ENCODE measurements at regions not wholly inside any gene's neighbourhood (a gene's known extent, or its start where the extent isn't known, plus 50 kb on each side); places are given as distances from the start of the nearest gene placed in this dataset.
"Not testable (repeated sequence)": the region's sequence is repeated elsewhere in the genome, so short reads cannot be mapped to it uniquely, and the experiment has no call there.

- H3K27ac ChIP-seq (ENCODE audit: low read length): no peak overlapping the region
- H3K9me3 ChIP-seq (ENCODE audit: control insufficient read depth, insufficient read depth, low read length): no peaks in the 10 kb centered on the region
- H3K4me1 ChIP-seq (ENCODE audit: control insufficient read depth, insufficient read depth, low read length): no peaks in the 10 kb centered on the region
- H3K36me3 ChIP-seq (ENCODE audit: control insufficient read depth, insufficient read depth, low read length): no peaks in the 10 kb centered on the region
- H3K4me3 ChIP-seq (ENCODE audit: low read length): no peak overlapping the region
- WGBS (ENCODE audit: insufficient coverage, insufficient read length): no CpG with 5 or more reads among the region's 3 CpGs
- no peaks in the 10 kb centered on the region for H3K27me3 ChIP-seq (ENCODE audit: control insufficient read depth, insufficient read depth, low read length)
- DNase-seq (ENCODE audit: low read depth, low spot score): no peak
Observed at GRCh38 chr2:195442458-195443175, 214.4 kb upstream of the SLC39A10 start.

- Histone ChIP-seq H3K36me3 (ENCODE audit: control insufficient read depth, insufficient read depth, low read length) (no peaks in the 10 kb centered on the region), H3K9me3 (ENCODE audit: control insufficient read depth, insufficient read depth, low read length) (no peaks in the 10 kb centered on the region), H3K4me3 (ENCODE audit: low read length) (no peak overlapping the region), H3K4me1 (ENCODE audit: control insufficient read depth, insufficient read depth, low read length) (no peaks in the 10 kb centered on the region), H3K27ac (ENCODE audit: low read length) (no peak overlapping the region), H3K27me3 (ENCODE audit: control insufficient read depth, insufficient read depth, low read length) (no peaks in the 10 kb centered on the region)
- no peak for DNase-seq (ENCODE audit: low read depth, low spot score)
- no CpG with 5 or more reads among the region's 7 CpGs for WGBS (ENCODE audit: insufficient coverage, insufficient read length)
Observed at GRCh38 chr2:195438692-195439091, 218.3 kb upstream of the SLC39A10 start.

- H3K27ac ChIP-seq (ENCODE audit: low read length): no peak overlapping the region
- no peaks in the 10 kb centered on the region for H3K27me3 ChIP-seq (ENCODE audit: control insufficient read depth, insufficient read depth, low read length)
- no peak overlapping the region for H3K4me3 ChIP-seq (ENCODE audit: low read length)
- H3K4me1 ChIP-seq (ENCODE audit: control insufficient read depth, insufficient read depth, low read length): no peaks in the 10 kb centered on the region
- no peaks in the 10 kb centered on the region for H3K9me3 ChIP-seq (ENCODE audit: control insufficient read depth, insufficient read depth, low read length)
- H3K36me3 ChIP-seq (ENCODE audit: control insufficient read depth, insufficient read depth, low read length): no peaks in the 10 kb centered on the region
- no CpG with 5 or more reads among the region's 18 CpGs for whole genome bisulfite sequencing (ENCODE audit: insufficient coverage, insufficient read length)
- no peak for DNase-seq (ENCODE audit: low read depth, low spot score)
Observed at GRCh38 chr2:195437521-195437920, 219.5 kb upstream of the SLC39A10 start.

- Histone ChIP-seq H3K36me3 (ENCODE audit: control insufficient read depth, insufficient read depth, low read length) (no peaks in the 10 kb centered on the region), H3K4me3 (ENCODE audit: low read length) (no peak overlapping the region), H3K4me1 (ENCODE audit: control insufficient read depth, insufficient read depth, low read length) (no peaks in the 10 kb centered on the region), H3K27me3 (ENCODE audit: control insufficient read depth, insufficient read depth, low read length) (no peaks in the 10 kb centered on the region), H3K27ac (ENCODE audit: low read length) (no peak overlapping the region), H3K9me3 (ENCODE audit: control insufficient read depth, insufficient read depth, low read length) (no peaks in the 10 kb centered on the region)
- no CpG with 5 or more reads among the region's 1 CpG for WGBS (ENCODE audit: insufficient coverage, insufficient read length)
- no peak for DNase-seq (ENCODE audit: low read depth, low spot score)
Observed at GRCh38 chr2:195434346-195434745, 222.7 kb upstream of the SLC39A10 start.

- not testable (repeated sequence) for DNase-seq (ENCODE audit: low read depth, low spot score); H3K27me3 ChIP-seq (ENCODE audit: control insufficient read depth, insufficient read depth, low read length); H3K9me3 ChIP-seq (ENCODE audit: control insufficient read depth, insufficient read depth, low read length); H3K4me1 ChIP-seq (ENCODE audit: control insufficient read depth, insufficient read depth, low read length); H3K4me3 ChIP-seq (ENCODE audit: low read length); H3K27ac ChIP-seq (ENCODE audit: low read length); H3K36me3 ChIP-seq (ENCODE audit: control insufficient read depth, insufficient read depth, low read length)
- WGBS (ENCODE audit: insufficient coverage, insufficient read length): no CpG with 5 or more reads among the region's 2 CpGs
Observed at GRCh38 chr2:195433729-195434128, 223.3 kb upstream of the SLC39A10 start.

- Histone ChIP-seq H3K27me3 (ENCODE audit: control insufficient read depth, insufficient read depth, low read length) (no peaks in the 10 kb centered on the region), H3K36me3 (ENCODE audit: control insufficient read depth, insufficient read depth, low read length) (no peaks in the 10 kb centered on the region), H3K4me1 (ENCODE audit: control insufficient read depth, insufficient read depth, low read length) (no peaks in the 10 kb centered on the region), H3K4me3 (ENCODE audit: low read length) (no peak overlapping the region), H3K27ac (ENCODE audit: low read length) (no peak overlapping the region), H3K9me3 (ENCODE audit: control insufficient read depth, insufficient read depth, low read length) (no peaks in the 10 kb centered on the region)
- WGBS (ENCODE audit: insufficient coverage, insufficient read length): no CpG with 5 or more reads among the region's 3 CpGs
- DNase-seq (ENCODE audit: low read depth, low spot score): no peak
Observed at GRCh38 chr2:195428673-195429072, 228.4 kb upstream of the SLC39A10 start.

GRCh38 chr2:195425328-195425727 lies 231.7 kb upstream of the SLC39A10 start:
- DNase-seq (ENCODE audit: low read depth, low spot score): no peak
- Histone ChIP-seq H3K9me3 (ENCODE audit: control insufficient read depth, insufficient read depth, low read length) (no peaks in the 10 kb centered on the region), H3K27ac (ENCODE audit: low read length) (no peak overlapping the region), H3K27me3 (ENCODE audit: control insufficient read depth, insufficient read depth, low read length) (no peaks in the 10 kb centered on the region), H3K4me1 (ENCODE audit: control insufficient read depth, insufficient read depth, low read length) (no peaks in the 10 kb centered on the region), H3K36me3 (ENCODE audit: control insufficient read depth, insufficient read depth, low read length) (no peaks in the 10 kb centered on the region), H3K4me3 (ENCODE audit: low read length) (no peak overlapping the region)
- WGBS (ENCODE audit: insufficient coverage, insufficient read length): no CpG with 5 or more reads among the region's 1 CpG

- H3K9me3 ChIP-seq (ENCODE audit: control insufficient read depth, insufficient read depth, low read length): no peaks in the 10 kb centered on the region
- H3K36me3 ChIP-seq (ENCODE audit: control insufficient read depth, insufficient read depth, low read length): no peaks in the 10 kb centered on the region
- no peaks in the 10 kb centered on the region for H3K4me1 ChIP-seq (ENCODE audit: control insufficient read depth, insufficient read depth, low read length)
- no peak overlapping the region for H3K27ac ChIP-seq (ENCODE audit: low read length)
- DNase-seq (ENCODE audit: low read depth, low spot score): no peak
- no CpG with 5 or more reads among the region's 2 CpGs for WGBS (ENCODE audit: insufficient coverage, insufficient read length)
- no peak overlapping the region for H3K4me3 ChIP-seq (ENCODE audit: low read length)
- H3K27me3 ChIP-seq (ENCODE audit: control insufficient read depth, insufficient read depth, low read length): no peaks in the 10 kb centered on the region
Observed at GRCh38 chr2:195419033-195419432, 238.0 kb upstream of the SLC39A10 start.

- no peaks in the 10 kb centered on the region for H3K9me3 ChIP-seq (ENCODE audit: control insufficient read depth, insufficient read depth, low read length)
- DNase-seq (ENCODE audit: low read depth, low spot score): no peak
- H3K4me3 ChIP-seq (ENCODE audit: low read length): no peak overlapping the region
- peaks cover 3% of the 10 kb centered on the region; the same call in 1 of the 2 replicates for H3K4me1 ChIP-seq (ENCODE audit: control insufficient read depth, insufficient read depth, low read length)
- no CpG with 5 or more reads among the region's 3 CpGs for WGBS (ENCODE audit: insufficient coverage, insufficient read length)
- no peaks in the 10 kb centered on the region for H3K27me3 ChIP-seq (ENCODE audit: control insufficient read depth, insufficient read depth, low read length)
- no peak overlapping the region for H3K27ac ChIP-seq (ENCODE audit: low read length)
- no peaks in the 10 kb centered on the region for H3K36me3 ChIP-seq (ENCODE audit: control insufficient read depth, insufficient read depth, low read length)
Observed at GRCh38 chr2:195414537-195415100, 242.4 kb upstream of the SLC39A10 start.

GRCh38 chr2:195413944-195414343 lies 243.1 kb upstream of the SLC39A10 start:
- no peaks in the 10 kb centered on the region for H3K36me3 ChIP-seq (ENCODE audit: control insufficient read depth, insufficient read depth, low read length)
- H3K9me3 ChIP-seq (ENCODE audit: control insufficient read depth, insufficient read depth, low read length): no peaks in the 10 kb centered on the region
- H3K27me3 ChIP-seq (ENCODE audit: control insufficient read depth, insufficient read depth, low read length): no peaks in the 10 kb centered on the region
- H3K27ac ChIP-seq (ENCODE audit: low read length): no peak overlapping the region
- peaks cover 3% of the 10 kb centered on the region; the same call in 1 of the 2 replicates for H3K4me1 ChIP-seq (ENCODE audit: control insufficient read depth, insufficient read depth, low read length)
- H3K4me3 ChIP-seq (ENCODE audit: low read length): no peak overlapping the region
- no peak for DNase-seq (ENCODE audit: low read depth, low spot score)
- WGBS (ENCODE audit: insufficient coverage, insufficient read length): no CpG with 5 or more reads among the region's 2 CpGs

- no peaks in the 10 kb centered on the region for H3K9me3 ChIP-seq (ENCODE audit: control insufficient read depth, insufficient read depth, low read length)
- H3K4me1 ChIP-seq (ENCODE audit: control insufficient read depth, insufficient read depth, low read length): peaks cover 3% of the 10 kb centered on the region; the same call in 1 of the 2 replicates
- no peaks in the 10 kb centered on the region for H3K36me3 ChIP-seq (ENCODE audit: control insufficient read depth, insufficient read depth, low read length)
- no peak for DNase-seq (ENCODE audit: low read depth, low spot score)
- no peak overlapping the region for H3K4me3 ChIP-seq (ENCODE audit: low read length)
- no CpG with 5 or more reads among the region's 8 CpGs for WGBS (ENCODE audit: insufficient coverage, insufficient read length)
- H3K27me3 ChIP-seq (ENCODE audit: control insufficient read depth, insufficient read depth, low read length): no peaks in the 10 kb centered on the region
- no peak overlapping the region for H3K27ac ChIP-seq (ENCODE audit: low read length)
Observed at GRCh38 chr2:195413422-195413821, 243.6 kb upstream of the SLC39A10 start.

Data from iPS DF 6.9 (cell line).